ENCODE measurements at regions not wholly inside any gene's neighbourhood (a gene's known extent, or its start where the extent isn't known, plus 50 kb on each side); places are given as distances from the start of the nearest gene placed in this dataset.

DNA sequence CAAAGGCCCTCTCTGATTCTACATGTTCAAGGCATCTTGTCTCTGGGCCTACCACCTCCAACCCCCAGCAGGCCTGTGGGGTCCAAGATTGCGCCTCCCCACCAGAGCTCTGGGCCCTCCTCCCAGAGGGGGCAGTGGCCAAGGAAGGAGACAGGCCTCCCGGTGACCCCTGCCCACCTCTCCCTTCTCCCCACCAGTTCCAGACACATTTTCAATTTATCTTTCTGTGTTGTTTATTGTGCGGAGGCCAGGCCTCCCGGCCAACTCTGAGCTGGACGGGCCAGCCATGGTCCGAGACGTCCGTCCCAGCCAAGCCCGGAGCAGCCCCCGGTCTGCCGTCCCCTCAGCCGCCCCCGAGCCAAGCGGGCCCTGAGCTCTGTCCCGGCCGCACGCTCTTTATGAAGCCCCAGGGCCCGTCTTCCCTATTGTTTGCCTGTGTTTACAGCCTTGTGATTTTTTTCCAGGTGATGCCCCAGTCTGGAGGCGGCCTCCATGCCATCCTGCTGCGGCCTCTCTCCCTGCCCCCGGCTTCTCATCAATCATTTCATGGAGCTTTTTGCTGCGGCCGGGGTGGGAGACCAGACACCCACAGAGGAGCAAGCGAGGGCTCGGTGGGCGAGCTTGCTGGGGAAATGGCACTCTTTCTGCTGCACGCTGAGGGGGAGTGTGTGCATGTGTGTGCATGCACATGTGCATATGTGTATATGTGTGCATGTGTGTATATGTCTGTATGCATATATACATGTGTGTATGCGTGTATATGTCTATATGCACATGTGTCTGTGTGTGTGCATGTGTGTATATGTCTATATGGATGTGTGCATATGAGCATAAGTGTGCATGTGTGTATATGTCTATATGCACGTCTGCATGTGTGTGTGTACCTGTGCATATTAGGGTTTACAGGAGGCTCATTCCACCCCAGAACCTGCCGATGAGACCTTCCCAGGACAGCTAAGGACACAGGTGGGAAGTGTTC, 52.7 kb upstream of the ELN start:
- TF ChIP-seq, protein P1, sequence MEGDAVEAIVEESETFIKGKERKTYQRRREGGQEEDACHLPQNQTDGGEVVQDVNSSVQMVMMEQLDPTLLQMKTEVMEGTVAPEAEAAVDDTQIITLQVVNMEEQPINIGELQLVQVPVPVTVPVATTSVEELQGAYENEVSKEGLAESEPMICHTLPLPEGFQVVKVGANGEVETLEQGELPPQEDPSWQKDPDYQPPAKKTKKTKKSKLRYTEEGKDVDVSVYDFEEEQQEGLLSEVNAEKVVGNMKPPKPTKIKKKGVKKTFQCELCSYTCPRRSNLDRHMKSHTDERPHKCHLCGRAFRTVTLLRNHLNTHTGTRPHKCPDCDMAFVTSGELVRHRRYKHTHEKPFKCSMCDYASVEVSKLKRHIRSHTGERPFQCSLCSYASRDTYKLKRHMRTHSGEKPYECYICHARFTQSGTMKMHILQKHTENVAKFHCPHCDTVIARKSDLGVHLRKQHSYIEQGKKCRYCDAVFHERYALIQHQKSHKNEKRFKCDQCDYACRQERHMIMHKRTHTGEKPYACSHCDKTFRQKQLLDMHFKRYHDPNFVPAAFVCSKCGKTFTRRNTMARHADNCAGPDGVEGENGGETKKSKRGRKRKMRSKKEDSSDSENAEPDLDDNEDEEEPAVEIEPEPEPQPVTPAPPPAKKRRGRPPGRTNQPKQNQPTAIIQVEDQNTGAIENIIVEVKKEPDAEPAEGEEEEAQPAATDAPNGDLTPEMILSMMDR (IDR thresholded peaks at IDR 0.05; ENCODE audit: low read depth, low read length, missing control alignments), result no peak
- in situ Hi-C loops (cut with HindIII; ENCODE audit: low pct_ligation_motif_present, low sequenced_read_pairs), result no loop called here

DNA sequence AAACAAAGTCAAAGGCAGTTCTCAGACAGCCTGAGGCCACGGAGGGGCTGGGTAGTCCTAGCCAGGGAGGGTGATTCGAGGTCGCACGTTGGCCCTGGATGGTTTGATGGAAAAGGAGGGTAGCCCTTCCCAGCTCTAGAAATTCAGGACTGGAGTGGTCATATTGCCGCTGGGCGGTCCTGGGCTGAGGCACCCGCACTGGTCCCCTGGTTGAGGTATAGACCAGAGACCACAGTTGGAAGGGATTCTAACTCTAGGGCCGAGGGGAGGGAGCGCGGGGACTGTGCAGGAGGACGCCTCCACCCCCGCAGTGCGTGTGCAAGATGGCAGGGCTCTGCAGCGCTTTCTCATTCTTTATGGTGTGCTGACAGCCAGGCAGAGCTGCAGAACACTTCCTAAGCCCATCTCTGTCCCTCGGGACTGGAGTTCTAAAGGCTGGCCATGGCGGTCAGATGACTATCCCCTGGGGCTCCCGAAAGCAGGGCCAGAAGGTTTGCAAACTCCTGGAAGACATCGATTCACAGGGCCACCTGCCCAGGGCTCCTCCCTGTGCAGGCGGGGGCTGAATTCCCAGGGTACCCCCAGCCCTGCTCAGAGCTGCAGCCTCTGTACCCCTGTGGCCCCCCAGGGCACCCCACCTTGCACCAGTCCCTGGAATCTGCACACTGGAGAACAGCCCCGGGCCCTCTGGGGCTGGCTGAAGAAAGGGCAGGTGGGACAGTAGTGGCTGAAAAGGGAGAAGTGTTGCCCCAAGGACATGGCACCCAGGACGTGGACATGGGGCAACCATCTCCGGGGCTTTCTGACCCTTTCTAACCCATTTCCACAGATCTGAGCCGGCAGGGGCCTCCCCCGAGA, 51.0 kb upstream of the ELN start:
- Histone ChIP-seq H3K36me3 (replicated peaks) (no peaks in the 10 kb centered on the region), H3K27me3 (replicated peaks) (no peaks in the 10 kb centered on the region), H3K4me3 (ENCODE audit: low read depth, low read length) (no peak overlapping the region), H3K27ac (no peak overlapping the region)
- DNase-seq, result no peak
- TF ChIP-seq, protein P1 (IDR thresholded peaks at IDR 0.05; ENCODE audit: low read depth, low read length, missing control alignments), result no peak
- in situ Hi-C loops (cut with HindIII; ENCODE audit: low pct_ligation_motif_present, low sequenced_read_pairs), result no loop called here

More for the DNA sequence above, 52.7 kb upstream of the ELN start:
- Histone ChIP-seq H3K27ac (no peak overlapping the region), H3K4me3 (ENCODE audit: low read depth, low read length) (no peak overlapping the region), H3K27me3 (replicated peaks) (no peaks in the 10 kb centered on the region), H3K36me3 (replicated peaks) (no peaks in the 10 kb centered on the region)
- DNase-seq, result no peak

DNA sequence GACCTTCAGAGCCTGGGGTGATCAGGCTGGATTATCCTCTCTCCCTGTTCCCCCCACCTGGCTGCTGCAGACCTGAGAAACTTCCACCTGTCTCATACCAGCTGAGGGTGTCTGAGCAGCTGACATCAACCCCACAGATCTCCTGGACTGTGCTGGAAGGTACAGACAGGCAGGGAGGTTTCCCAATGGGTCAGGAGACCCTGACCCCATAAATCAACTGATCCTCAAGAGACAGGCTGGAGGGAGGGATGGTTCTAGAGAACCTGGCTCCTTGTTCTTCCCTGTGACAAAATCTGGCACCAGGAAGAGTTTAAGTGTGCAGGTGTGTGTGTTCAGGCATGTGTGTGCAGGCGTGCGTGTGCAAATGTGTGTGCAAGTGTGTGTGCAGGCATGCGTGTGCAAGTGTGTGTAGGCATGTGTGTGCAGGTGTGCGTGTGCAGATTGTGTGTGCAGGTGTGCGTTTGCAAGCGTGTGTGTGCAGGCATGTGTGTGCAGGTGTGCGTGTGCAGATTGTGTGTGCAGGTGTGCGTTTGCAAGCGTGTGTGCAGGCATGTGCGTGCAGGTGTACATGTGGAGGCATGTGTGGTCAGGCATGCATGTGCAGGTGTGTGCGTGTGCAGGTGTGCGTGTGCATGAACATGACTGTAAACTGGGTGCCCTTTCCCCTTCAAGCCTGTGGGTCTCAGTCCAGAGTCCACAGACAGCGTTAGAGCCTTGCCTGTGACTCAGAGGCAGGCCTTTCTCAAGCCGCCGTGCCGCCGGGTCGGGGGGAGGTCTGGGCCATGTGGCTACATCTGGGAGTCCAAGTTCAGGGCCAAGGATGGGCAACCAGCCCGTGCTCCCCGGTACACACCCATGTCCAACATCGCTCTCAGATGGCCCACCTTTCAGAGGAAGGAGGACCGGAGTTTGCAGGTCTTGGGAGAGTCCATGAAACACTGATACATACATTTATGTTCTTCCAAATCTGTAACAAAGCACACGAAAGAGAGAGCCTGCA, 50.1 kb upstream of the ELN start:
- H3K4me3 ChIP-seq (ENCODE audit: low read depth, low read length), result no peak overlapping the region
- in situ Hi-C loops (cut with HindIII; ENCODE audit: low pct_ligation_motif_present, low sequenced_read_pairs), result no loop called here
- peaks cover 2% of the 10 kb centered on the region for H3K27me3 ChIP-seq (replicated peaks)
- TF ChIP-seq, protein P1 (IDR thresholded peaks at IDR 0.05; ENCODE audit: low read depth, low read length, missing control alignments), result no peak
- H3K27ac ChIP-seq, result no peak overlapping the region
- no peaks in the 10 kb centered on the region for H3K36me3 ChIP-seq (replicated peaks)
- no peak for DNase-seq
